ENCODE measurements at regions not wholly inside any gene's neighbourhood (a gene's known extent, or its start where the extent isn't known, plus 50 kb on each side); places are given as distances from the start of the nearest gene placed in this dataset.

GRCh38 chr10:36634916-36635315 lies 490.5 kb upstream of the ANKRD30A start:
- no peak for DNase-seq (ENCODE audit: low read depth in 3 of 3)

DNA sequence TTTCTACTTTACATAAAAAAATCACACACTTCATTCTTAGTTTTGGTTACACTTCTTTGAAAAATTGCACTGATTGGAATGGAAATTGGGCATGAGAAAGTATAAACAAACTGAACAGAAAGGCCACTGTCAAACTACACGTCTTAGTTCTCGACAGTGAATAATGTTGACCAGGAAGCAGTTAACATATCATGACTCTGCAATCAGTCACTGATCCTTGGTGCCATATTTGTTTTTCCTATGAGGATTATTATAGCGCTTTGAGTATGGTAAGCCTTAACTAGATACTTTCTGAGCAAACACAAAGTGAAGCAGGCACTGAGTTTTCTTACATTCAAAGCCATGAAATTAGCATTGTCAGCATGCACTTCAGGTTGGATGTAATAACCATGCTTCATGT lies 495.1 kb upstream of the ANKRD30A start:
- DNase-seq (ENCODE audit: low read depth in 3 of 3), result no peak

GRCh38 chr10:36629476-36629875 lies 495.9 kb upstream of the ANKRD30A start:
- DNase-seq (ENCODE audit: low read depth in 3 of 3), result no peak

DNA sequence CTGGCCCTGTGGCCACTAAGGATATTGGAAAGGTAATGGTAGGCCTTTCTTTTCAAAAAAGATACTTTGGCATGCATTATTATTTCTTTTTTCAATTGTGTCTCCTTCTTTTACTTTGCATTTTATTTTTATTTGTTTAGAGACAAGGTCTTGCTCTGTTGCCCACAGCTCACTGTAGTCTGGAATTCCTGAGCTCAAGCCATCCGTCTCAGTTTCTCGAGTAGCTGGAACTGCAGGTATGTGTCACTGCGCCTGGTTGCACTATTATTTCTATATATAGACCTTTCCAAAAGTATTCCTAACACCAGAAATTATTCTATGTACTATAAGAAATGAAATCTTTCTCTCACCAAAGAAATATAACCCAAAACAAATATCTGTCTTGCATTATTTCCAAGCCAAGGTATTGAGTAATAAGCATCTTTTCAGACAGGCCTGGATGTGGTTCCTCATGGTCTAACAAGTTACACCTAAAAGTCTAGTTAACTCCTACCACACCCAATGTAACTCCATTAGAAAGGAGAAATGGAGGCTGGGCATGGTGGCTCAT lies 500.8 kb upstream of the ANKRD30A start:
- no peak for DNase-seq (ENCODE audit: low read depth in 3 of 3)

- DNase-seq (ENCODE audit: low read depth in 3 of 3), result no peak
Measured at GRCh38 chr10:36621346-36621745, 504.1 kb upstream of the ANKRD30A start.

- no peak for DNase-seq (ENCODE audit: low read depth in 3 of 3)
Measured at GRCh38 chr10:36612436-36612835, 513.0 kb upstream of the ANKRD30A start.

GRCh38 chr10:36608866-36609265 lies 516.5 kb upstream of the ANKRD30A start:
- DNase-seq (ENCODE audit: low read depth in 3 of 3), result no peak

GRCh38 chr10:36608251-36608650 lies 517.1 kb upstream of the ANKRD30A start:
- DNase-seq (ENCODE audit: low read depth in 3 of 3), result no peak

DNA sequence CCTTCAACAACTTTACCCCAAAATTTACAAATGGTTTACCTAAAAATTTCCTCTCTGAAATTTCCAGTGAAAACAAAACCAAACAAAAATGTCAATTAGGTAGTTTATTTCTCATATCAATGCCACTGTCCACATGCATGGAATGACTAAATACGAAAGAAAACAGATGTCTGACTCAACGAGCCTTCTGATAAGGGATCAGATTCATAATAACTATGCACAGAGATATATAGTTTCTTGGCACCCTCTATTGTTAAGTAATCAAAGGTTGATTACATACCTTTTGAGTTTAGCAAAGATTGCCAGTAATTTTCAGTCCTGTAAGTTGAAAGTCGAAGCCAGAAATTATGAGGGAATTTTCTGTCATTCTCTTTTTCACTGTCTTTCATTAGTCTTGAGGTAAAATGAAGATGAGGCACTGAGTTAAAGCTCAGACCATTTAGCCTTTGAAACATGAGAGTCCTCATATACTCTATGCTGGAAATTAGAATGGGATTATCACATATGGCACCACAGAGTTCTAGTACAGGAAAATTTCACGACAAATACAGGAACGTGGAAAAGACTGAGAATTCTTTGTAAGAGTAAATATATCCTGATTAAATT lies 519.1 kb upstream of the ANKRD30A start:
- no peak for DNase-seq (ENCODE audit: low read depth in 3 of 3)

GRCh38 chr10:36604316-36604715 lies 521.1 kb upstream of the ANKRD30A start:
- no peak for DNase-seq (ENCODE audit: low read depth in 3 of 3)

- DNase-seq (ENCODE audit: low read depth in 3 of 3), result no peak
Measured at GRCh38 chr10:36603688-36604087, 521.7 kb upstream of the ANKRD30A start.

GRCh38 chr10:36602374-36602773 lies 523.0 kb upstream of the ANKRD30A start:
- no peak for DNase-seq (ENCODE audit: low read depth in 3 of 3)

GRCh38 chr10:36597756-36598320 lies 527.6 kb upstream of the ANKRD30A start:
- DNase-seq (ENCODE audit: low read depth in 3 of 3), result no peak

- DNase-seq (ENCODE audit: low read depth in 3 of 3), result no peak
Measured at GRCh38 chr10:36592964-36593363, 532.4 kb upstream of the ANKRD30A start.

DNA sequence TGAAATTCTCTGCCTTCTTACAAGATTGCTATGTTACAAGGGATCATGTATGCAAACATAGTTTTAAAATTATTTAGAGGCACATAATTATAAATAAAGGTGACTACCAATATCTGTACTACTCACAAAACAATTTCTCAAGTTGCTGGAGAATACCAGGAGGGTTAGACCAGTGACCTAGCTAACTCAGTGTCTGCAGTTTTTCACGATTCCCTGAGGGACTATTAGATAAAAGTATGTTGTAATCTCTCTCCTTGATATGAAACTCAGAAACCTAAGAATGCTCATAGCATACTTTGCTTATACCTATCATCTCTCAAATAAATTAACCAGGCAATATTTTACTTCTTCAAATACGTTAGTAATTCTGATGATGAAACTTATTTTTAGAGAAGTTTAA lies 534.0 kb upstream of the ANKRD30A start:
- DNase-seq (ENCODE audit: low read depth in 3 of 3), result no peak

DNA sequence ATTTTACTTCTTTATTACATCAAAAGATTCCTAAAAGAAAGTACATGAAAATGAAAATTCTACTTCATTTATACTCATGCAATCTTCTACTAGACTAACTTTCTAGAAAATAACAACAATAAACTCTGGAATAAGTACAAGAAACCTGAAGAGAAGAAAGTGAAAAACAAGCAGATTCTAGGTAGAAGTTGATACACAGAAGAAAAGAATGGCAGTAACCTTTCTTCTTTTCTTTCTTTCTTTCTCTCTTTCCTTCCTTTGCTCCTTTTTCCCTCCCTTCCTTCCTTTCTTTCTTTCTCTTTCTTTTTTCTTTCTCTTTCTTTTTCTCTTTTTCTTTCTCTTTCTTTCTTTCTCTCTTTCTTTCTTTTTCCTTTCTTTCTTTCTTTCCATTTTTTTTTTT lies 541.7 kb upstream of the ANKRD30A start:
- DNase-seq (ENCODE audit: low read depth in 3 of 3), result no peak

- no peak for DNase-seq (ENCODE audit: low read depth in 3 of 3)
Measured at GRCh38 chr10:36581237-36581636, 544.2 kb upstream of the ANKRD30A start.

GRCh38 chr10:36578306-36578705 lies 547.1 kb upstream of the ANKRD30A start:
- DNase-seq (ENCODE audit: low read depth in 3 of 3), result no peak

- DNase-seq (ENCODE audit: low read depth in 3 of 3), result no peak
Measured at GRCh38 chr10:36577126-36577525, 548.3 kb upstream of the ANKRD30A start.

- DNase-seq (ENCODE audit: low read depth in 3 of 3), result no peak
Measured at GRCh38 chr10:36574207-36574606, 551.2 kb upstream of the ANKRD30A start.

- DNase-seq (ENCODE audit: low read depth in 3 of 3), result no peak
Measured at GRCh38 chr10:36573246-36573645, 552.2 kb upstream of the ANKRD30A start.

- DNase-seq (ENCODE audit: low read depth in 3 of 3), result no peak
Measured at GRCh38 chr10:36564433-36564832, 561.0 kb upstream of the ANKRD30A start.

Data from stimulated activated CD4-positive, alpha-beta T cell treated with anti-CD3 and anti-CD28 coated beads, TNF-alpha, amount 100 ng/mL, for 4 hours (primary cell).